Transverse colon (tissue), 4 donors: ENCODE measurements at regions not wholly inside any gene's neighbourhood (a gene's known extent, or its start where the extent isn't known, plus 50 kb on each side); places are given as distances from the start of the nearest gene placed in this dataset.

Experiments
- DNase-seq: peaks from one replicate; pipeline ENCODE4 v3.0.0-alpha.2; 2019
- H3K27ac ChIP-seq, 4 donors: fragments of 200-600 bp; sonication (generic); 2 replicates each; pipeline ENCODE4 v1.5.1; 2016 to 2018; ENCODE audit warnings: inconsistent platforms in 4 of 4
- H3K27me3 ChIP-seq: fragments of 200-600 bp; sonication (generic); 2 replicates; pipeline ENCODE4 v1.5.1; 2017; ENCODE audit warnings: inconsistent platforms
- H3K36me3 ChIP-seq, 4 donors: fragments of 200-600 bp; sonication (generic); 2 replicates each; pipeline ENCODE4 v1.5.1; 2017 to 2019; ENCODE audit warnings: inconsistent platforms in 4 of 4
- H3K4me1 ChIP-seq, 4 donors: fragments of 200-600 bp; sonication (generic); 2 replicates each; pipeline ENCODE4 v1.5.1; 2017 to 2020; ENCODE audit warnings: inconsistent platforms in 4 of 4
- H3K4me3 ChIP-seq, 4 donors: fragments of 200-600 bp; sonication (generic); 1 replicate in 1 of 4; 2 replicates in 3 of 4; pipeline versions ENCODE4 v1.5.1 to v1.6.1; 2017 to 2019; ENCODE audit warnings: inconsistent platforms in 4 of 4
- H3K9me3 ChIP-seq, 2 donors: fragments of 200-600 bp; sonication (generic); 2 replicates each; pipeline ENCODE4 v1.5.1; 2017 to 2019; ENCODE audit warnings: inconsistent platforms in 2 of 2
- EP300 ChIP-seq: sonication (generic); formaldehyde crosslinking; IDR thresholded peaks from one replicate; pipeline ENCODE4 v1.6.1; 2017; ENCODE audit warnings: antibody characterized with exemption, low read depth
- POLR2A ChIP-seq: fragments of 450-650 bp; IDR thresholded peaks from one replicate; pipeline ENCODE4 v1.6.1; 2016; ENCODE audit warnings: antibody characterized with exemption, mild to moderate bottlenecking, moderate library complexity
- POLR2AphosphoS5 ChIP-seq, 3 donors: sonication (generic); formaldehyde crosslinking; IDR thresholded peaks; one replicate each; pipeline ENCODE4 v1.6.1; 2016; ENCODE audit warnings: antibody characterized with exemption in 3 of 3
- whole genome bisulfite sequencing, 2 donors: methylation state at CpG; one replicate each; pipeline ENCODE4 v1.1.5; 2018; ENCODE audit warnings: low coverage in 1 of 2; 5-methylcytosine and 5-hydroxymethylcytosine counted together
- in situ Hi-C, 4 donors: fragments of 200-750 bp; cut with MboI; loops; one replicate each; pipeline versions ENCODE4 v1.15.0 to v1.15.1; 2017; ENCODE audit warnings: low sequenced_read_pairs in 3 of 4, low pct_ligation_motif_present in 1 of 4, low pct_unique_long_range_greater_than_20kb in 1 of 4
- intact Hi-C: fragments of 100-400 bp; cut with DNase I; formaldehyde crosslinking; loops from one replicate; pipeline ENCODE4 v1.15.1; 2023; ENCODE audit warnings: low total_unique reads
- TF ChIP-seq, protein P1 (sequence below), 5 experiments: fragments of 200-600 bp in 3 of 5; fragments of 450-650 bp in 2 of 5; sonication (generic) in 3 of 5; IDR thresholded peaks; 1 replicate in 2 of 5; 2 replicates in 3 of 5; pipeline ENCODE4 v1.5.1; 2016 to 2017; ENCODE audit warnings: antibody characterized with exemption in 5 of 5, inconsistent platforms in 3 of 5, mild to moderate bottlenecking in 2 of 5, moderate library complexity in 1 of 5

DNA sequence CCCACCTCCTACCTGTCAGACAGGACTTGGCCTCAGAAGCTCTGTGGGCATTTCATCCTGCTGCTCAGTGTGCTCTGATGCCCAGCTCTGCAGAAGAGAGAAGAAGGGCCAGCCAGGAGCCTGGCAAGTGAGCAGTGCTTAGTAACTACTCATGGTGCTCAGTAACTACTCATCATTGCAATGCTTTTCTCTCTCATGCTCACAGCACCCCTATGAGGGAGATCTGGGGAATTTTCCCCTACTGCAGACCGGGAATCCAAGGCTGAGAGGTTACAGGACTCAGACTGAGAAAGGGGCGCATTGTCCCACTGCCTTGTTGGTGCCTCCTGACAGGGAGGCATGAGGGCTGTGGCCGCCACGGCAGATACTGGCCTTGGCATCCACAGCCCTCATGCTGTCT, 261.1 kb downstream of the C16orf95 start:
- TF ChIP-seq POLR2A: no peak
- TF ChIP-seq, protein P1, sequence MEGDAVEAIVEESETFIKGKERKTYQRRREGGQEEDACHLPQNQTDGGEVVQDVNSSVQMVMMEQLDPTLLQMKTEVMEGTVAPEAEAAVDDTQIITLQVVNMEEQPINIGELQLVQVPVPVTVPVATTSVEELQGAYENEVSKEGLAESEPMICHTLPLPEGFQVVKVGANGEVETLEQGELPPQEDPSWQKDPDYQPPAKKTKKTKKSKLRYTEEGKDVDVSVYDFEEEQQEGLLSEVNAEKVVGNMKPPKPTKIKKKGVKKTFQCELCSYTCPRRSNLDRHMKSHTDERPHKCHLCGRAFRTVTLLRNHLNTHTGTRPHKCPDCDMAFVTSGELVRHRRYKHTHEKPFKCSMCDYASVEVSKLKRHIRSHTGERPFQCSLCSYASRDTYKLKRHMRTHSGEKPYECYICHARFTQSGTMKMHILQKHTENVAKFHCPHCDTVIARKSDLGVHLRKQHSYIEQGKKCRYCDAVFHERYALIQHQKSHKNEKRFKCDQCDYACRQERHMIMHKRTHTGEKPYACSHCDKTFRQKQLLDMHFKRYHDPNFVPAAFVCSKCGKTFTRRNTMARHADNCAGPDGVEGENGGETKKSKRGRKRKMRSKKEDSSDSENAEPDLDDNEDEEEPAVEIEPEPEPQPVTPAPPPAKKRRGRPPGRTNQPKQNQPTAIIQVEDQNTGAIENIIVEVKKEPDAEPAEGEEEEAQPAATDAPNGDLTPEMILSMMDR (IDR thresholded peaks at IDR 0.05): no peak
- no peak for TF ChIP-seq POLR2AphosphoS5 (IDR thresholded peaks at IDR 0.05)
- TF ChIP-seq EP300: no peak
- no peak overlapping the region for H3K4me3 ChIP-seq
- in situ Hi-C loops (loop anchor here in 3 of 4 donors (10.0 to 25.0 kb wide), 3 partner anchors 206 to 491 kb away; partner anchors contain the start of gene FOXC2 (in 1 of the 3)), intact Hi-C loops (no loop called here)
- peaks cover 0 to 3% of the 10 kb centered on the region in 2 donors for H3K9me3 ChIP-seq
- H3K27ac ChIP-seq: no peak overlapping the region
- no peak for DNase-seq
- WGBS, 2 donors: 76% methylated on average over 4 of the region's 4 CpGs; no CpG with 5 or more reads in 1 of the 2 donors
- H3K4me1 ChIP-seq: no peaks in the 10 kb centered on the region
- no peaks in the 10 kb centered on the region for H3K36me3 ChIP-seq
- H3K27me3 ChIP-seq: peaks cover 32% of the 10 kb centered on the region

DNA sequence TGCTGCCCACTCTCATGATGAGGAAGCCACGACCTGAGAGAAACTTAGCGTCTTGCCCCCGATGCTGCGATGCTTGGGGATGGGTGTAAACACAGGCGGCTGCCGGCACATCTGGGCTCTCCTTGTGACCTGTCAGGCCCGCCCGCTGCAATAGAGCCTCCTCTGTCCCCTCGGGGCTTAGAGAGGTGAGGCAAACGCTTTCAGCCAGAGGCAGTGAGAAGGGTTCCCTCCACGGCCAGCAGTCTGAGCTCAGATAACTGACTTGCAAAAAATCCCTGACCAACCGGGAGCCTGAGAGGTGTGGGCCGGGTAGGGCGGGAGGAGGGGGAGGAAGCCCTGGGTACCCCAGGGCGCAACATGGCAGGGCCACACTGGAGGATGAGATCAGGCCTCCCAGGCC, 260.6 kb downstream of the C16orf95 start:
- peaks cover 0 to 3% of the 10 kb centered on the region in 2 donors for H3K9me3 ChIP-seq
- TF ChIP-seq, protein P1 (IDR thresholded peaks at IDR 0.05): no peak
- no peak for TF ChIP-seq POLR2A
- TF ChIP-seq EP300: no peak
- TF ChIP-seq POLR2AphosphoS5 (IDR thresholded peaks at IDR 0.05): no peak
- no peak overlapping the region for H3K4me3 ChIP-seq
- H3K4me1 ChIP-seq: no peaks in the 10 kb centered on the region
- in situ Hi-C loops: loop anchor here in 3 of 4 donors (10.0 to 25.0 kb wide), 3 partner anchors 206 to 492 kb away; partner anchors contain the start of gene FOXC2 (in 1 of the 3)
- H3K27ac ChIP-seq: no peak overlapping the region
- 79% methylated on average over 14 of the region's 15 CpGs; no CpG with 5 or more reads in 1 of the 2 donors for WGBS, 2 donors
- no peaks in the 10 kb centered on the region for H3K36me3 ChIP-seq
- DNase-seq: no peak
- peaks cover 35% of the 10 kb centered on the region for H3K27me3 ChIP-seq
- intact Hi-C loops: no loop called here

GRCh38 chr16:87057211-87057881, 259.8 kb downstream of the C16orf95 start:
- TF ChIP-seq POLR2AphosphoS5 (IDR thresholded peaks at IDR 0.05) (no peak), EP300 (no peak), POLR2A (no peak)
- TF ChIP-seq, protein P1 (IDR thresholded peaks at IDR 0.05): no peak
- Histone ChIP-seq H3K27ac (no peak overlapping the region), H3K4me1 (no peaks in the 10 kb centered on the region), H3K36me3 (no peaks in the 10 kb centered on the region), H3K9me3 (peaks cover 0 to 3% of the 10 kb centered on the region in 2 donors), H3K4me3 (no peak overlapping the region), H3K27me3 (peaks cover 43% of the 10 kb centered on the region)
- WGBS, 2 donors: 78 to 87% methylated on average over 11 to 26 of the region's 26 CpGs
- in situ Hi-C loops (loop anchor here in 3 of 4 donors (10.0 to 25.0 kb wide), 3 partner anchors 205 to 493 kb away; partner anchors contain the start of gene FOXC2 (in 1 of the 3)), intact Hi-C loops (no loop called here)
- DNase-seq: no peak

- H3K4me3 ChIP-seq: no peak overlapping the region
- in situ Hi-C loops (loop anchor here in 3 of 4 donors (10.0 to 25.0 kb wide), 3 partner anchors 204 to 493 kb away; partner anchors contain the start of gene FOXC2 (in 1 of the 3)), intact Hi-C loops (no loop called here)
- peaks cover 0 to 3% of the 10 kb centered on the region in 2 donors for H3K9me3 ChIP-seq
- no peak for DNase-seq
- no peak overlapping the region for H3K27ac ChIP-seq
- TF ChIP-seq POLR2AphosphoS5 (IDR thresholded peaks at IDR 0.05): no peak
- no peak for TF ChIP-seq EP300
- TF ChIP-seq, protein P1 (IDR thresholded peaks at IDR 0.05): no peak
- TF ChIP-seq POLR2A: no peak
- WGBS, 2 donors: 92% methylated on average over 26 of the region's 26 CpGs; no CpG with 5 or more reads in 1 of the 2 donors
- H3K36me3 ChIP-seq: no peaks in the 10 kb centered on the region
- no peaks in the 10 kb centered on the region for H3K4me1 ChIP-seq
- H3K27me3 ChIP-seq: peaks cover 46% of the 10 kb centered on the region
Observed at GRCh38 chr16:87057951-87058560, 259.1 kb downstream of the C16orf95 start.
